Mammary epithelial cell (primary cell): ENCODE measurements at regions not wholly inside any gene's neighbourhood (a gene's known extent, or its start where the extent isn't known, plus 50 kb on each side); places are given as distances from the start of the nearest gene placed in this dataset.

Source experiments
- EZH2 ChIP-seq: IDR thresholded peaks from 2 replicates; pipeline ENCODE4 v1.6.1; 2012; ENCODE audit warnings: low read length, inconsistent platforms, borderline replicate concordance
- TF ChIP-seq, protein P1 (sequence below), 2 donors: IDR thresholded peaks in 1 of 2; conservative IDR thresholded peaks in 1 of 2; 2 replicates each; pipeline ENCODE4 v1.5.1; 2011 to 2012; ENCODE audit warnings: inconsistent platforms in 2 of 2, low read length in 2 of 2, mild to moderate bottlenecking in 2 of 2, control low read depth in 1 of 2, low read depth in 1 of 2; ENCODE audit not compliant: insufficient read depth in 1 of 2; ENCODE audit errors: extremely low read depth in 1 of 2

- TF ChIP-seq, protein P1, sequence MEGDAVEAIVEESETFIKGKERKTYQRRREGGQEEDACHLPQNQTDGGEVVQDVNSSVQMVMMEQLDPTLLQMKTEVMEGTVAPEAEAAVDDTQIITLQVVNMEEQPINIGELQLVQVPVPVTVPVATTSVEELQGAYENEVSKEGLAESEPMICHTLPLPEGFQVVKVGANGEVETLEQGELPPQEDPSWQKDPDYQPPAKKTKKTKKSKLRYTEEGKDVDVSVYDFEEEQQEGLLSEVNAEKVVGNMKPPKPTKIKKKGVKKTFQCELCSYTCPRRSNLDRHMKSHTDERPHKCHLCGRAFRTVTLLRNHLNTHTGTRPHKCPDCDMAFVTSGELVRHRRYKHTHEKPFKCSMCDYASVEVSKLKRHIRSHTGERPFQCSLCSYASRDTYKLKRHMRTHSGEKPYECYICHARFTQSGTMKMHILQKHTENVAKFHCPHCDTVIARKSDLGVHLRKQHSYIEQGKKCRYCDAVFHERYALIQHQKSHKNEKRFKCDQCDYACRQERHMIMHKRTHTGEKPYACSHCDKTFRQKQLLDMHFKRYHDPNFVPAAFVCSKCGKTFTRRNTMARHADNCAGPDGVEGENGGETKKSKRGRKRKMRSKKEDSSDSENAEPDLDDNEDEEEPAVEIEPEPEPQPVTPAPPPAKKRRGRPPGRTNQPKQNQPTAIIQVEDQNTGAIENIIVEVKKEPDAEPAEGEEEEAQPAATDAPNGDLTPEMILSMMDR (conservative IDR thresholded peaks at IDR 0.05 in 1 of 2, IDR thresholded peaks at IDR 0.05 in 1 of 2; ENCODE audit: extremely low read depth in 1 of 2, insufficient read depth in 1 of 2, low read depth in 1 of 2, low read length in 2 of 2), result no peak
- no peak for TF ChIP-seq EZH2
These were observed 513.0 kb downstream of the XIRP2 start for GRCh38 chr2:167401309-167401708.
